GM21737 (cell line): ENCODE measurements at regions not wholly inside any gene's neighbourhood (a gene's known extent, or its start where the extent isn't known, plus 50 kb on each side); places are given as distances from the start of the nearest gene placed in this dataset.

Experiments
- ATAC-seq: cut with Tn5 transposase; IDR thresholded peaks from one replicate; pipeline ENCODE4 v1.9.1; 2021; ENCODE audit warnings: mild to moderate bottlenecking, moderate library complexity; ENCODE audit not compliant: unreplicated experiment

- ATAC-seq: no peak
Observed at GRCh38 chr5:39850291-39850690, 425.5 kb upstream of the DAB2 start.

- no peak for ATAC-seq
Observed at GRCh38 chr5:39846144-39846543, 421.4 kb upstream of the DAB2 start.

- ATAC-seq: no peak
Observed at GRCh38 chr5:39843767-39844166, 419.0 kb upstream of the DAB2 start.

GRCh38 chr5:39835371-39835770 lies 410.6 kb upstream of the DAB2 start:
- ATAC-seq: no peak

GRCh38 chr5:39829441-39829840 lies 404.7 kb upstream of the DAB2 start:
- no peak for ATAC-seq

- ATAC-seq: no peak
Observed at GRCh38 chr5:39826051-39826450, 401.3 kb upstream of the DAB2 start.

GRCh38 chr5:39825301-39825700 lies 400.5 kb upstream of the DAB2 start:
- ATAC-seq: no peak

GRCh38 chr5:39822020-39822419 lies 397.2 kb upstream of the DAB2 start:
- no peak for ATAC-seq

GRCh38 chr5:39816866-39817265 lies 392.1 kb upstream of the DAB2 start:
- ATAC-seq: no peak

GRCh38 chr5:39816156-39816845 lies 391.5 kb upstream of the DAB2 start:
- no peak for ATAC-seq

GRCh38 chr5:39815711-39816110 lies 390.9 kb upstream of the DAB2 start:
- ATAC-seq: no peak

GRCh38 chr5:39811381-39811780 lies 386.6 kb upstream of the DAB2 start:
- ATAC-seq: no peak

- no peak for ATAC-seq
Observed at GRCh38 chr5:39808656-39809055, 383.9 kb upstream of the DAB2 start.

- ATAC-seq: no peak
Observed at GRCh38 chr5:39801306-39801705, 376.5 kb upstream of the DAB2 start.

- ATAC-seq: no peak
Observed at GRCh38 chr5:39800042-39800601, 375.3 kb upstream of the DAB2 start.

- ATAC-seq: no peak
Observed at GRCh38 chr5:39799242-39799641, 374.5 kb upstream of the DAB2 start.

GRCh38 chr5:39794513-39795210 lies 369.9 kb upstream of the DAB2 start:
- ATAC-seq: no peak

- no peak for ATAC-seq
Observed at GRCh38 chr5:39785410-39785809, 360.6 kb upstream of the DAB2 start.

GRCh38 chr5:39783756-39784421 lies 359.1 kb upstream of the DAB2 start:
- ATAC-seq: no peak

GRCh38 chr5:39780347-39780746 lies 355.6 kb upstream of the DAB2 start:
- no peak for ATAC-seq

GRCh38 chr5:39779831-39780230 lies 355.1 kb upstream of the DAB2 start:
- no peak for ATAC-seq
